ENCODE measurements at regions not wholly inside any gene's neighbourhood (a gene's known extent, or its start where the extent isn't known, plus 50 kb on each side); places are given as distances from the start of the nearest gene placed in this dataset.

GRCh38 chr2:47266939-47267710 is 90.8 kb upstream of the CALM2 start:
- DNase-seq (ENCODE audit: low spot score) (peak; percentile 55), FAIRE-seq (no peak)

GRCh38 chr2:47265751-47266231 is 89.5 kb upstream of the CALM2 start:
- no peak for DNase-seq (ENCODE audit: low spot score)
- FAIRE-seq, result no peak

- no peak for FAIRE-seq
- DNase-seq (ENCODE audit: low spot score), result no peak
These were observed 88.8 kb upstream of the CALM2 start for GRCh38 chr2:47265158-47265557.

- DNase-seq (ENCODE audit: low spot score) (no peak), FAIRE-seq (no peak)
These were observed 88.4 kb upstream of the CALM2 start for GRCh38 chr2:47264686-47265085.

GRCh38 chr2:47264143-47264542 is 87.8 kb upstream of the CALM2 start:
- FAIRE-seq (no peak), DNase-seq (ENCODE audit: low spot score) (no peak)

- DNase-seq (ENCODE audit: low spot score), result no peak
- FAIRE-seq, result no peak
These were observed 86.3 kb upstream of the CALM2 start for GRCh38 chr2:47262657-47263056.

- FAIRE-seq (no peak), DNase-seq (ENCODE audit: low spot score) (no peak)
These were observed 84.7 kb upstream of the CALM2 start for GRCh38 chr2:47260971-47261370.

- FAIRE-seq (no peak), DNase-seq (ENCODE audit: low spot score) (no peak)
These were observed 83.5 kb upstream of the CALM2 start for GRCh38 chr2:47259829-47260228.

- DNase-seq (ENCODE audit: low spot score) (no peak), FAIRE-seq (no peak)
These were observed 81.6 kb upstream of the CALM2 start for GRCh38 chr2:47257946-47258348.

- DNase-seq (ENCODE audit: low spot score) (no peak), FAIRE-seq (no peak)
These were observed 80.2 kb upstream of the CALM2 start for GRCh38 chr2:47256416-47257087.

GRCh38 chr2:47255794-47256193 is 79.5 kb upstream of the CALM2 start:
- FAIRE-seq, result peak; percentile 95

GRCh38 chr2:47254464-47254863 is 78.2 kb upstream of the CALM2 start:
- DNase-seq (ENCODE audit: low spot score) (no peak), FAIRE-seq (no peak)

More at GRCh38 chr2:47255794-47256193, 79.5 kb upstream of the CALM2 start:
- DNase-seq (ENCODE audit: low spot score), result no peak

GRCh38 chr2:47253447-47253846 is 77.1 kb upstream of the CALM2 start:
- DNase-seq (ENCODE audit: low spot score) (no peak), FAIRE-seq (no peak)

- FAIRE-seq, result peak; percentile 71
These were observed 75.0 kb upstream of the CALM2 start for GRCh38 chr2:47251404-47251675.

GRCh38 chr2:47250586-47251403 is 74.5 kb upstream of the CALM2 start:
- no peak for FAIRE-seq
- DNase-seq (ENCODE audit: low spot score), result peak; percentile 48

More at GRCh38 chr2:47251404-47251675, 75.0 kb upstream of the CALM2 start:
- peak; percentile 77 for DNase-seq (ENCODE audit: low spot score)

GRCh38 chr2:47249931-47250330 is 73.6 kb upstream of the CALM2 start:
- no peak for FAIRE-seq
- no peak for DNase-seq (ENCODE audit: low spot score)

- no peak for FAIRE-seq
- DNase-seq (ENCODE audit: low spot score), result no peak
These were observed 73.0 kb upstream of the CALM2 start for GRCh38 chr2:47249157-47249900.

GRCh38 chr2:47243596-47244323 is 67.4 kb upstream of the CALM2 start:
- FAIRE-seq (no peak), DNase-seq (ENCODE audit: low spot score) (no peak)

GRCh38 chr2:47241715-47242114 is 65.4 kb upstream of the CALM2 start:
- no peak for FAIRE-seq
- DNase-seq (ENCODE audit: low spot score), result no peak

- no peak for FAIRE-seq
These were observed 63.0 kb upstream of the CALM2 start for GRCh38 chr2:47239119-47239969.

More at GRCh38 chr2:47239119-47239969, 63.0 kb upstream of the CALM2 start:
- no peak for DNase-seq (ENCODE audit: low spot score)
